ENCODE measurements at regions not wholly inside any gene's neighbourhood (a gene's known extent, or its start where the extent isn't known, plus 50 kb on each side); places are given as distances from the start of the nearest gene placed in this dataset.

DNA sequence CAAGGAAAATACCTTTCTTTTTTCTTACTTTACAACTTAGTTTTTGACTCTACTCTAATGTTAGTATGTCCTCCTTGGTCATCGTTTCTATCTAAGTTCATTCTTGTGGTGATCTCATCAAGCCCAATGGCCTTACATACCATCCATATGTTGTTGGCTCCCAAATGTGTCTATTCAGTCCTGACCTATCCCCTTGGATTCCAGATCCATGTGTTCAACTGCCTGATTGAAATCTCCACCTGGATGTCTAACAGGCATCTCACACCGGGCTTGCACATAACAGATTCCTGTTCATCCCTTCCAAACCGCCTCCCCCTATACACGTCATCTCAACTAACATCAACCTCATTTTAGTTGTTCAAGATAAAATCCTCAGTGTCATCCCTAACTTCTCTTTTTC is 382.6 kb downstream of the SOX2 start:
- TF ChIP-seq CTCF (IDR thresholded peaks at IDR 0.05) (no peak), EZH2 (IDR thresholded peaks at IDR 0.05; ENCODE audit: borderline replicate concordance, insufficient read depth, low read depth, low read length, poor library complexity, severe bottlenecking) (no peak)
